CD8-positive, alpha-beta memory T cell (primary cell): ENCODE measurements at regions not wholly inside any gene's neighbourhood (a gene's known extent, or its start where the extent isn't known, plus 50 kb on each side); places are given as distances from the start of the nearest gene placed in this dataset.
"Not testable (repeated sequence)": the region's sequence is repeated elsewhere in the genome, so short reads cannot be mapped to it uniquely, and the experiment has no call there.

Experiments
- CTCF ChIA-PET: fragments of 350-600 bp; sonication (Branson Sonifier 250); formaldehyde crosslinking; loops from one replicate; lab custom pipeline; 2021; ENCODE audit warnings: antibody characterized with exemption; lab: Charles Lee
- POLR2A ChIA-PET: fragments of 350-600 bp; sonication (Branson Sonifier 250); formaldehyde crosslinking; loops from one replicate; lab custom pipeline; 2021; ENCODE audit warnings: antibody characterized with exemption; lab: Charles Lee
- DNase-seq, 5 donors: peaks; one replicate each; pipeline versions ENCODE4 v3.0.0 to v3.0.0-alpha.2; 2020 to 2022; ENCODE audit warnings: mixed read lengths in 1 of 5
- H3K27ac ChIP-seq: one replicate; pipeline ENCODE4 v1.7.0; 2013; ENCODE audit warnings: low read depth, mild to moderate bottlenecking, low read length, moderate library complexity
- H3K27me3 ChIP-seq: 2 replicates; pipeline ENCODE4 v1.7.0; 2013; ENCODE audit warnings: low read length, mild to moderate bottlenecking; ENCODE audit not compliant: insufficient read depth, poor library complexity, severe bottlenecking
- H3K36me3 ChIP-seq: 2 replicates; pipeline ENCODE4 v1.7.0; 2013; ENCODE audit warnings: mild to moderate bottlenecking, low read length, moderate library complexity; ENCODE audit not compliant: insufficient read depth
- H3K4me1 ChIP-seq: 2 replicates; pipeline ENCODE4 v1.7.0; 2013; ENCODE audit warnings: mild to moderate bottlenecking, low read length, moderate library complexity; ENCODE audit not compliant: insufficient read depth
- H3K4me3 ChIP-seq: 2 replicates; pipeline ENCODE4 v1.7.0; 2013; ENCODE audit warnings: mild to moderate bottlenecking, low read length
- H3K9me3 ChIP-seq: 2 replicates; pipeline ENCODE4 v1.7.0; 2013; ENCODE audit warnings: mild to moderate bottlenecking, low read length
- H3K27ac Mint-ChIP-seq, 8 donors: one replicate each; pipeline ENCODE4 v1.8.0; 2020 to 2021; ENCODE audit warnings: mixed read lengths in 8 of 8, mild to moderate bottlenecking in 6 of 8, inconsistent platforms in 3 of 8, moderate library complexity in 3 of 8
- H3K27me3 Mint-ChIP-seq, 2 donors: one replicate each; pipeline ENCODE4 v1.8.0; 2020 to 2021; ENCODE audit warnings: mixed read lengths in 2 of 2, mild to moderate bottlenecking in 1 of 2, moderate library complexity in 1 of 2
- H3K36me3 Mint-ChIP-seq, 3 donors: one replicate each; pipeline ENCODE4 v1.8.0; 2020 to 2021; ENCODE audit warnings: mixed read lengths in 3 of 3, inconsistent platforms in 1 of 3, mild to moderate bottlenecking in 1 of 3
- H3K4me1 Mint-ChIP-seq, 3 donors: one replicate each; pipeline ENCODE4 v1.8.0; 2020 to 2021; ENCODE audit warnings: mixed read lengths in 3 of 3, inconsistent platforms in 1 of 3, mild to moderate bottlenecking in 1 of 3
- H3K4me3 Mint-ChIP-seq, 7 donors: one replicate each; pipeline ENCODE4 v1.8.0; 2020 to 2021; ENCODE audit warnings: mixed read lengths in 7 of 7, mild to moderate bottlenecking in 6 of 7, moderate library complexity in 4 of 7, inconsistent platforms in 2 of 7
- H3K9me3 Mint-ChIP-seq, 5 donors: one replicate each; pipeline ENCODE4 v1.8.0; 2020 to 2022; ENCODE audit warnings: mixed read lengths in 5 of 5, mild to moderate bottlenecking in 3 of 5, moderate library complexity in 2 of 5, inconsistent platforms in 1 of 5

- Mint-ChIP-seq H3K36me3 (no peaks in the 10 kb centered on the region), H3K9me3 (peaks cover 0 to 7% (median 4%) of the 10 kb centered on the region in 5 donors), H3K4me3 (peak overlapping the region in 1 of 7 donors; percentile 32), H3K27ac (no peak overlapping the region), H3K27me3 (peaks cover 2 to 8% of the 10 kb centered on the region in 2 donors), H3K4me1 (no peaks in the 10 kb centered on the region)
- Histone ChIP-seq H3K4me1 (no peaks in the 10 kb centered on the region), H3K4me3 (no peak overlapping the region), H3K27ac (no peak overlapping the region), H3K9me3 (no peaks in the 10 kb centered on the region), H3K36me3 (no peaks in the 10 kb centered on the region), H3K27me3 (no peaks in the 10 kb centered on the region)
- POLR2A ChIA-PET, result no interaction called here
- CTCF ChIA-PET, result no interaction called here
- no peak for DNase-seq
These were observed 406.9 kb downstream of the LNPK start for GRCh38 chr2:175595139-175595538.

GRCh38 chr2:175593686-175594525 is 408.2 kb downstream of the LNPK start:
- DNase-seq, H3K36me3 ChIP-seq, H3K9me3 Mint-ChIP-seq, H3K27ac Mint-ChIP-seq, H3K4me3 Mint-ChIP-seq, H3K4me1 Mint-ChIP-seq, H3K27me3 ChIP-seq, H3K27ac ChIP-seq, H3K36me3 Mint-ChIP-seq, CTCF ChIA-PET, H3K27me3 Mint-ChIP-seq, H3K9me3 ChIP-seq, H3K4me3 ChIP-seq, POLR2A ChIA-PET, H3K4me1 ChIP-seq: not testable (repeated sequence)

DNA sequence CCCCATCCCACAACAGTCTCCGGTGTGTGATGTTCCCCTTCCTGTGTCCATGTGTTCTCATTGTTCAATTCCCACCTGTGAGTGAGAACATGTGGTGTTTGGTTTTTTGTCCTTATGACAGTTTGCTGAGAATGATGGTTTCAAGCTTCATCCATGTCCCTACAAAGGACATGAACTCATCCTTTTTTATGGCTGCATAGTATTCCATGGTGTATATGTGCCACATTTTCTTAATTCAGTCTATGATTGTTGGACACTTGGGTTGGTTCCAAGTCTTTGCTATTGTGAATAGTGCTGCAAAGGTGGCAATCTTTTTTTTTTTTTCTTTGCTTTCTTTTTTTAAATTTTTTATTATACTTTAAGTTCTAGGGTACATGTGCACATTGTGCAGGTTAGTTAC is 406.7 kb upstream of the ATP5MC3 start:
- H3K9me3 ChIP-seq, H3K4me1 Mint-ChIP-seq, H3K4me3 Mint-ChIP-seq, H3K27me3 Mint-ChIP-seq, H3K36me3 ChIP-seq, H3K27ac Mint-ChIP-seq, H3K4me3 ChIP-seq, H3K36me3 Mint-ChIP-seq, H3K4me1 ChIP-seq, H3K27ac ChIP-seq, CTCF ChIA-PET, H3K27me3 ChIP-seq, DNase-seq, H3K9me3 Mint-ChIP-seq, POLR2A ChIA-PET: not testable (repeated sequence)

DNA sequence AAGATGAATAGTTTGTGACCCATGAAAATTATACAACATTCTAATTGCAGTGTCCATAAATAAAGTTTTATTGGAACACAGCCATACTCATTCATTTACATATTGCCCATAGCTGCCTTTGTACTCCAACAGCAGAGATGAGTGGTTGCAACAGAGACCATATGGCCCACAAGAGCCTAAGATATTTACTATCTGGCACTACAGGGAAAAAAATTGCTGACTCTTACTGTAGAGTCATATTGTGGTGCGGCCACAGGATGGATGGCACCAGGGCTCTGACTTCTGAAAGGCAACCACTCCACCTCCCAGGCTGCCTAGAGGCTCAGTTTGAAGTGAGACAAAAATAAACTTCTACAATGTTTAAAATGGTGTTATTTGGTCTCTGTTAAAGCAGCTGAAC is 404.0 kb upstream of the ATP5MC3 start:
- peaks cover 0 to 3% (median 0%) of the 10 kb centered on the region in 5 donors for H3K9me3 Mint-ChIP-seq
- Histone ChIP-seq H3K4me3 (no peak overlapping the region), H3K9me3 (no peaks in the 10 kb centered on the region), H3K4me1 (no peaks in the 10 kb centered on the region), H3K27me3 (no peaks in the 10 kb centered on the region), H3K36me3 (no peaks in the 10 kb centered on the region), H3K27ac (no peak overlapping the region)
- DNase-seq, result no peak
- no peak overlapping the region for H3K27ac Mint-ChIP-seq
- peaks cover 0 to 2% of the 10 kb centered on the region in 2 donors for H3K27me3 Mint-ChIP-seq
- POLR2A ChIA-PET, result no interaction called here
- H3K4me3 Mint-ChIP-seq, result no peak overlapping the region
- H3K4me1 Mint-ChIP-seq, result no peaks in the 10 kb centered on the region
- H3K36me3 Mint-ChIP-seq, result no peaks in the 10 kb centered on the region
- CTCF ChIA-PET, result no interaction called here

DNA sequence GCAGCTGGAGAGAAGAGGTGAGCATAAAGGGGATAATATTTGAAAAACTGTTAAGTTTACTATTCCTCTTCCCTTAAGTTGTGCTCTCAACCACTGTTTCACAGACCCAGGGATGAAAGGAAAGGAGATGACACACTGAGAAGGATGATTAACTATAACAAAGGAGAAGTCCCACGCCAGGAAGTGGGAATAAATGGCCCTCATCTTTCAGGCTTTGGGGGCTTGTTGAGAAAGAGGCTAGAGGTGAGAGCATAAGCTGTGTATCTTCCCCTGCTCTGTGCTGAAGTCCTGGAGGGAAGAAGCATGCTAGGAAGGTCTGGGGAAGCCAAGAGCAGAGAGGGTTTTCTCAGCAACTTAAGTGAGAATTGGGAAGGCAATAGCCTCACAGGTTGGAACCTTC is 399.1 kb upstream of the ATP5MC3 start:
- POLR2A ChIA-PET, result no interaction called here

GRCh38 chr2:175579646-175580045 is 398.1 kb upstream of the ATP5MC3 start:
- no peak overlapping the region for H3K27ac Mint-ChIP-seq
- Histone ChIP-seq H3K27me3 (no peaks in the 10 kb centered on the region), H3K4me3 (no peak overlapping the region), H3K27ac (no peak overlapping the region), H3K4me1 (no peaks in the 10 kb centered on the region), H3K9me3 (no peaks in the 10 kb centered on the region), H3K36me3 (no peaks in the 10 kb centered on the region)
- H3K9me3 Mint-ChIP-seq, result peaks cover 0 to 4% (median 0%) of the 10 kb centered on the region in 5 donors
- no peak overlapping the region for H3K4me3 Mint-ChIP-seq
- no peak for DNase-seq
- peaks cover 0 to 3% of the 10 kb centered on the region in 2 donors for H3K27me3 Mint-ChIP-seq
- H3K36me3 Mint-ChIP-seq, result peaks cover 0 to 4% (median 0%) of the 10 kb centered on the region in 3 donors
- POLR2A ChIA-PET, result no interaction called here
- H3K4me1 Mint-ChIP-seq, result peaks cover 11 to 13% (median 12%) of the 10 kb centered on the region in 3 donors
- CTCF ChIA-PET, result interaction anchor here (0.5 kb wide), 1 partner anchor 553 kb away, joined by 3 read pairs; no protein-coding TSS in a partner anchor

More for the DNA sequence above, 399.1 kb upstream of the ATP5MC3 start:
- CTCF ChIA-PET, result no interaction called here
- Histone ChIP-seq H3K27ac (no peak overlapping the region), H3K36me3 (no peaks in the 10 kb centered on the region), H3K4me1 (no peaks in the 10 kb centered on the region), H3K27me3 (no peaks in the 10 kb centered on the region), H3K4me3 (no peak overlapping the region), H3K9me3 (no peaks in the 10 kb centered on the region)
- H3K27ac Mint-ChIP-seq, result no peak overlapping the region
- H3K4me1 Mint-ChIP-seq, result peaks cover 5 to 6% (median 5%) of the 10 kb centered on the region in 3 donors
- DNase-seq, result no peak
- H3K27me3 Mint-ChIP-seq, result peaks cover 0 to 3% of the 10 kb centered on the region in 2 donors
- H3K36me3 Mint-ChIP-seq, result peaks cover 0 to 4% (median 0%) of the 10 kb centered on the region in 3 donors
- no peak overlapping the region for H3K4me3 Mint-ChIP-seq
- no peaks in the 10 kb centered on the region for H3K9me3 Mint-ChIP-seq

DNA sequence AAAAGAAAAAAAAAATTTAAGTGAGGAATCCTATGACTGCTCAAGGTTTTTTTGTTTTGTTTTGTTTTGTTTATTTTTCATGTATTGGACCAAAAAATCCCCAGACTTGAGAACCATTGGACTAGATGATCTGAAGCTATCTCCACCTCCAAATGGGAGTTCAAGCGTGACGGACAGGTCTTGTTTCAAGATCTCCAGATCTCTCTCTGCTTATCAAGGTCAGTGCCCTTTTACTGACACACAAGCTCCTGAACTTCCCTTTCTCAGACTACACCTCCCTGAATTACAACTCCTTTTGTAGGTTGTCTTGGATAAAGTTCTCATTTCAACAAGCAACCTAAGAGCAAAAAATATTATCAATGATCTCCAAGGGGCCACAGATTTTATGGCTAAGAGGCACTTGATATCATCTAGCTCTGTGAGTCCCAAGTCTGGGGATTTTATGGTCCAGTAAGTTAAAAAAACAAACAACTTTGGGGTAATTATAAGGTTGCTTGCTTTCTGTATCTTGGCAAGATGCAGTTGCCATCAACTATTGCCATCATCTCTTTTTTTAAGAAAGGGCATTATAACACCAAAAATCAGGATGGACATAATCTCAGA is 396.0 kb upstream of the ATP5MC3 start:
- H3K27me3 ChIP-seq, result no peaks in the 10 kb centered on the region
- Mint-ChIP-seq H3K36me3 (peaks cover 0 to 4% (median 0%) of the 10 kb centered on the region in 3 donors), H3K4me3 (no peak overlapping the region), H3K4me1 (peaks cover 11 to 13% (median 12%) of the 10 kb centered on the region in 3 donors), H3K27ac (no peak overlapping the region), H3K9me3 (peaks cover 0 to 4% (median 0%) of the 10 kb centered on the region in 5 donors), H3K27me3 (peaks cover 0 to 4% of the 10 kb centered on the region in 2 donors)
- no peak overlapping the region for H3K27ac ChIP-seq
- DNase-seq, result no peak
- H3K36me3 ChIP-seq, result no peaks in the 10 kb centered on the region
- POLR2A ChIA-PET, result no interaction called here
- H3K9me3 ChIP-seq, result no peaks in the 10 kb centered on the region
- CTCF ChIA-PET, result no interaction called here
- H3K4me3 ChIP-seq, result no peak overlapping the region
- no peaks in the 10 kb centered on the region for H3K4me1 ChIP-seq

DNA sequence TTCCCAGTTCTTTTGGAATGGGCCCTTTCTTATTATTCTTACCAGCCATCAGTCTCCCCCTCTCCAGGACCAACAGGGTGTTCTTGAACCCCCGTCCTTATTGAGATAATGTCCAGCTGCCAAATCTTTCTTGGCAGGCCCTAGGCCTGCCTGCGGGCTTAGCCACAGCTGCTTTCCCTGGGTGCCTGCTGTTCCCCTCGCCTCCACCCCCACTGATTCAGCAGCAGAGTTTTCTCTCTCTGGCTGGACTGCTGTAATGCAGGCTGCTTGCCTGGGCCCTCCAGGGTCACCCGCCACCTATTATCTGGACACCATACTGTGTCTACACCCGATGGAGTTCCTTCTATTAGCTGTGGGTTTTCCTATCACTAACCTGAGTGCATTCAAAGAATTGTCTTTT is 395.4 kb upstream of the ATP5MC3 start:
- Histone ChIP-seq H3K27me3 (no peaks in the 10 kb centered on the region), H3K27ac (no peak overlapping the region), H3K9me3 (no peaks in the 10 kb centered on the region), H3K4me3 (no peak overlapping the region), H3K36me3 (no peaks in the 10 kb centered on the region), H3K4me1 (no peaks in the 10 kb centered on the region)
- peaks cover 0 to 3% of the 10 kb centered on the region in 2 donors for H3K27me3 Mint-ChIP-seq
- no peak for DNase-seq
- no peak overlapping the region for H3K4me3 Mint-ChIP-seq
- no peak overlapping the region for H3K27ac Mint-ChIP-seq
- ChIA-PET POLR2A (no interaction called here), CTCF (no interaction called here)
- peaks cover 0 to 4% (median 0%) of the 10 kb centered on the region in 3 donors for H3K36me3 Mint-ChIP-seq
- peaks cover 0 to 4% (median 0%) of the 10 kb centered on the region in 5 donors for H3K9me3 Mint-ChIP-seq
- peaks cover 11 to 13% (median 12%) of the 10 kb centered on the region in 3 donors for H3K4me1 Mint-ChIP-seq
